ENCODE measurements at regions not wholly inside any gene's neighbourhood (a gene's known extent, or its start where the extent isn't known, plus 50 kb on each side); places are given as distances from the start of the nearest gene placed in this dataset.
A peak's percentile ranks its signal among the peaks of the same experiment; 100 is the strongest.
"Not testable (repeated sequence)": the region's sequence is repeated elsewhere in the genome, so short reads cannot be mapped to it uniquely, and the experiment has no call there.

DNA sequence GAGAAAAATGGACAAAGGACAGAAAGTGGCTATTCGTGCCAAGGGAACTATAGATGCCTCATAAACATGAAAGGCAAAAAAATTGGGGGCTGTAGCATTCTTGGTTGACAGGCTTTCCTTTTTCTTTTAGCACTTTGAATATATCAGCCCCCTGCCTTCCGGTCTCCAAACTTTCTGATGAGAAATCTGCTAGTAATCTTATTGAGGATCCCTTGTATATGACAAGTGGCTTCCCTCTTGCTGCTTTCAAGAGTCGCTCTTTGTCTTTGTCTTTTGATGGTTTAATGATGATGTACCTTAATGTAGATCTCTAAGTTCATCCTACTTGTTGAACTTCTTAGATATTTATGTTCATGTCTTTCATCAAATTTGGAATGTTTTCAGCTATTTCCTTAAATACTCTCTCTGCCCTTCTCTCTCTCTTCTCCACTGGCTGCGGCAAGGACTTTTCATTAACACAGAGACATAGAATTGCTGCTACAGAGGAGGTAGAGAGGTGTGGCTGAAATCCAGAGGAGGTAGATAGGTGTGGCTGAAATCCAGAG, 59.4 kb upstream of the EPHB3 start:
- DNase-seq, result no peak
- Histone ChIP-seq H3K4me3 (ENCODE audit: low read length) (no peak overlapping the region), H3K9me3 (replicated peaks; ENCODE audit: insufficient read depth, low read length) (no peaks in the 10 kb centered on the region), H3K27me3 (replicated peaks; ENCODE audit: insufficient read depth, low read length) (peaks cover 7% of the 10 kb centered on the region; the same call in 1 of the 2 replicates), H3K27ac (ENCODE audit: low read length) (no peak overlapping the region), H3K9ac (ENCODE audit: low read length) (no peak overlapping the region), H3F3A (ENCODE audit: insufficient read depth, low read length) (no peaks in the 10 kb centered on the region), H3K4me2 (ENCODE audit: low read depth, low read length) (no peak overlapping the region), H2AFZ (ENCODE audit: low read length) (no peak overlapping the region), H4K20me1 (ENCODE audit: insufficient read depth, low read length) (no peaks in the 10 kb centered on the region), H3K36me3 (replicated peaks; ENCODE audit: insufficient read depth, low read length) (no peaks in the 10 kb centered on the region), H3K9me2 (replicated peaks; ENCODE audit: insufficient read depth, low read length) (no peaks in the 10 kb centered on the region), H3K79me2 (ENCODE audit: low read length) (no peaks in the 10 kb centered on the region), H3K4me1 (ENCODE audit: low read length) (no peaks in the 10 kb centered on the region)
- no peak for TF ChIP-seq EZH2 (optimal IDR thresholded peaks at IDR 0.05; ENCODE audit: low read depth, low read length)
- TF ChIP-seq, protein P1, sequence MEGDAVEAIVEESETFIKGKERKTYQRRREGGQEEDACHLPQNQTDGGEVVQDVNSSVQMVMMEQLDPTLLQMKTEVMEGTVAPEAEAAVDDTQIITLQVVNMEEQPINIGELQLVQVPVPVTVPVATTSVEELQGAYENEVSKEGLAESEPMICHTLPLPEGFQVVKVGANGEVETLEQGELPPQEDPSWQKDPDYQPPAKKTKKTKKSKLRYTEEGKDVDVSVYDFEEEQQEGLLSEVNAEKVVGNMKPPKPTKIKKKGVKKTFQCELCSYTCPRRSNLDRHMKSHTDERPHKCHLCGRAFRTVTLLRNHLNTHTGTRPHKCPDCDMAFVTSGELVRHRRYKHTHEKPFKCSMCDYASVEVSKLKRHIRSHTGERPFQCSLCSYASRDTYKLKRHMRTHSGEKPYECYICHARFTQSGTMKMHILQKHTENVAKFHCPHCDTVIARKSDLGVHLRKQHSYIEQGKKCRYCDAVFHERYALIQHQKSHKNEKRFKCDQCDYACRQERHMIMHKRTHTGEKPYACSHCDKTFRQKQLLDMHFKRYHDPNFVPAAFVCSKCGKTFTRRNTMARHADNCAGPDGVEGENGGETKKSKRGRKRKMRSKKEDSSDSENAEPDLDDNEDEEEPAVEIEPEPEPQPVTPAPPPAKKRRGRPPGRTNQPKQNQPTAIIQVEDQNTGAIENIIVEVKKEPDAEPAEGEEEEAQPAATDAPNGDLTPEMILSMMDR (IDR thresholded peaks at IDR 0.05; ENCODE audit: low read length), result no peak
- TF ChIP-seq EZH2phosphoT487 (IDR thresholded peaks at IDR 0.05; ENCODE audit: low read length), result no peak

DNA sequence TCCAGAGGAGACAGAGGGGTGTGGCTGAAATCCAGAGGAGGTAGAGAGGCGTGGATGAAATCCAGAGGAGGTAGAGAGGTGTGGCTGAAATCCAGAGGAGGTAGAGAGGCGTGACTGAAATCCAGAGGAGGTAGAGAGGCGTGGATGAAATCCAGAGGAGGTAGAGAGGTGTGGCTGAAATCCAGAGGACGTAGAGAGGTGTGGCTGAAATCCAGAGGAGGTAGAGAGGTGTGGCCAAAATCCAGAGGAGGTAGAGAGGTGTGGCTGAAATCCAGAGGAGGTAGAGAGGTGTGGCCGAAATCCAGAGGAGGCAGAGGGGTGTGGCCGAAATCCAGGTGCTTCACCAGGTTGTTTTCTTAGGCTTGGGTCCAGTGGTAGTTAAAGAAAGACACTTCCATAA, 58.7 kb upstream of the EPHB3 start:
- not testable (repeated sequence) for H3K27me3 ChIP-seq (replicated peaks; ENCODE audit: insufficient read depth, low read length); H3K4me2 ChIP-seq (ENCODE audit: low read depth, low read length); H3F3A ChIP-seq (ENCODE audit: insufficient read depth, low read length); H2AFZ ChIP-seq (ENCODE audit: low read length); H3K36me3 ChIP-seq (replicated peaks; ENCODE audit: insufficient read depth, low read length); H3K27ac ChIP-seq (ENCODE audit: low read length); H3K4me3 ChIP-seq (ENCODE audit: low read length); DNase-seq; H3K9me3 ChIP-seq (replicated peaks; ENCODE audit: insufficient read depth, low read length); H3K9me2 ChIP-seq (replicated peaks; ENCODE audit: insufficient read depth, low read length); H4K20me1 ChIP-seq (ENCODE audit: insufficient read depth, low read length); H3K9ac ChIP-seq (ENCODE audit: low read length); H3K4me1 ChIP-seq (ENCODE audit: low read length); H3K79me2 ChIP-seq (ENCODE audit: low read length)

DNA sequence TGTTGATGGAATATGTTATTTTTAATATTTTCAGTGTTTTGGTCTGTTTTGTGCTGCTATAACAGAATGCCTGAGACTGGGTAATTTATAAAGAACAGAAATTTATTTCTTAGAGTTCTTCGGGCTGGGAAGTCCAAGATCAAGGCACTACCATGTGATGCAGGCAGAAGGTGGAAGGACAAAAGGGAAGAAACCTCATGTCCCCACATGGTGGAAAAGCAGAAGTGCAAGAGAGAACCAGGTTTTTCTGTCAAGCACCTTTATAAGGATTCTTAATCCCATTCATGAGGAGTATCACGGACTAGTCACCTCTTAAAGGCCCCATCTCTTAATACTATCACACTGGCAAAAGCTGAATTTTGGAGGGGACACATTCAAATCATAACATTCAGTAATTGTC, 57.9 kb upstream of the EPHB3 start:
- Histone ChIP-seq H3K4me3 (ENCODE audit: low read length) (no peak overlapping the region), H3K79me2 (ENCODE audit: low read length) (no peaks in the 10 kb centered on the region), H3K27ac (ENCODE audit: low read length) (no peak overlapping the region), H3F3A (ENCODE audit: insufficient read depth, low read length) (no peaks in the 10 kb centered on the region), H3K36me3 (replicated peaks; ENCODE audit: insufficient read depth, low read length) (no peaks in the 10 kb centered on the region), H3K9ac (ENCODE audit: low read length) (no peak overlapping the region), H3K9me2 (replicated peaks; ENCODE audit: insufficient read depth, low read length) (no peaks in the 10 kb centered on the region), H3K4me2 (ENCODE audit: low read depth, low read length) (no peak overlapping the region), H2AFZ (ENCODE audit: low read length) (no peak overlapping the region), H3K27me3 (replicated peaks; ENCODE audit: insufficient read depth, low read length) (peaks cover 7% of the 10 kb centered on the region; the same call in 1 of the 2 replicates), H3K9me3 (replicated peaks; ENCODE audit: insufficient read depth, low read length) (no peaks in the 10 kb centered on the region), H3K4me1 (ENCODE audit: low read length) (no peaks in the 10 kb centered on the region), H4K20me1 (ENCODE audit: insufficient read depth, low read length) (no peaks in the 10 kb centered on the region)
- no peak for TF ChIP-seq EZH2 (optimal IDR thresholded peaks at IDR 0.05; ENCODE audit: low read depth, low read length)
- TF ChIP-seq, protein P1 (IDR thresholded peaks at IDR 0.05; ENCODE audit: low read length), result 0 out of 2 replicates have a peak, but pooled peaks have one; percentile 7
- no peak for TF ChIP-seq EZH2phosphoT487 (IDR thresholded peaks at IDR 0.05; ENCODE audit: low read length)
- no peak for DNase-seq

DNA sequence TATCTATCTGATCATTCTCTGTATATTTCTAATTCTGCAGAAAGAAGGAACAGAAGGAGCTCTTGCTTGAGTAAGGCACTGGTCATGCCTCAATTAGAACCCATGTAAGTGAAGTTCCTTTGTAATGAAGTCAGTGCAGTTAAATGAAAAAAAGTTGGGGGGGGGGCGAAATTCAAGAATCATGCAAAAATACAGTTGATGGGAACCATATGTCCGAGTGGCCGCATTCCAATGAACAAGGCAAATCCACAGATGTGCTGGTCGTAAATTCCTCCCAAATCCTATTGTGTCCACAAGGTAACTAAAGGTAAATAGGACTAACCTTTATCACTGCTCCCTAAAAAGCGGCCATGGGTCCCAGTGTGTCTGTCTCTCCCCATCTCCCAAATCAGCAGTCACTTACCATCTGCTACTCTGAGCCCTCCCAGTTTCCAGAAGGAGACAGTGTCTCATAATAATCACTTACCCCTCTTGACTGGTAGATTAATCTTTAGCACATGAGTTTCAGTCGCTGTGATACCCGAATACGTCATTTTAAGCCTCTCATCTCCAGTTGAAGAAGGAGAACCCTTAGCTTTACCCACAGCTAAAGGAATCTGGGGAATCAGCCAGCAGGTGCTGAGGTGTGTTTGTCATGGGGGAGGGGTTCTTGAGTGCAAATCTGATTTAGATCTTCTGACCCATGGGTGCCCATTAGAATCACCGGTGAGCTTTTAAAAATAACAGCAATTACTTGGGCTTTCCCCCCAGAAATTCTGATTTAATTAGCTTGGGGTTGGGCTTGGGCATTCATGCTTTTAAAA, 56.3 kb upstream of the EPHB3 start:
- H3K9me3 ChIP-seq (replicated peaks; ENCODE audit: insufficient read depth, low read length), result no peaks in the 10 kb centered on the region
- DNase-seq, result peak; percentile 4
- peaks cover 7% of the 10 kb centered on the region; the same call in 1 of the 2 replicates for H3K27me3 ChIP-seq (replicated peaks; ENCODE audit: insufficient read depth, low read length)
- TF ChIP-seq, protein P1 (IDR thresholded peaks at IDR 0.05; ENCODE audit: low read length), result no peak
- no peak for TF ChIP-seq EZH2phosphoT487 (IDR thresholded peaks at IDR 0.05; ENCODE audit: low read length)
- no peak for TF ChIP-seq EZH2 (optimal IDR thresholded peaks at IDR 0.05; ENCODE audit: low read depth, low read length)
- H2AFZ ChIP-seq (ENCODE audit: low read length), result no peak overlapping the region
- H3K4me2 ChIP-seq (ENCODE audit: low read depth, low read length), result no peak overlapping the region
- no peaks in the 10 kb centered on the region for H3K36me3 ChIP-seq (replicated peaks; ENCODE audit: insufficient read depth, low read length)
- H3F3A ChIP-seq (ENCODE audit: insufficient read depth, low read length), result no peaks in the 10 kb centered on the region
- H3K4me3 ChIP-seq (ENCODE audit: low read length), result no peak overlapping the region
- H3K9me2 ChIP-seq (replicated peaks; ENCODE audit: insufficient read depth, low read length), result no peaks in the 10 kb centered on the region
- no peak overlapping the region for H3K9ac ChIP-seq (ENCODE audit: low read length)
- H4K20me1 ChIP-seq (ENCODE audit: insufficient read depth, low read length), result no peaks in the 10 kb centered on the region
- no peaks in the 10 kb centered on the region for H3K79me2 ChIP-seq (ENCODE audit: low read length)
- no peaks in the 10 kb centered on the region for H3K4me1 ChIP-seq (ENCODE audit: low read length)
- H3K27ac ChIP-seq (ENCODE audit: low read length), result no peak overlapping the region

Measured in MM.1S (cell line).